ENCODE measurements at regions not wholly inside any gene's neighbourhood (a gene's known extent, or its start where the extent isn't known, plus 50 kb on each side); places are given as distances from the start of the nearest gene placed in this dataset.

DNA sequence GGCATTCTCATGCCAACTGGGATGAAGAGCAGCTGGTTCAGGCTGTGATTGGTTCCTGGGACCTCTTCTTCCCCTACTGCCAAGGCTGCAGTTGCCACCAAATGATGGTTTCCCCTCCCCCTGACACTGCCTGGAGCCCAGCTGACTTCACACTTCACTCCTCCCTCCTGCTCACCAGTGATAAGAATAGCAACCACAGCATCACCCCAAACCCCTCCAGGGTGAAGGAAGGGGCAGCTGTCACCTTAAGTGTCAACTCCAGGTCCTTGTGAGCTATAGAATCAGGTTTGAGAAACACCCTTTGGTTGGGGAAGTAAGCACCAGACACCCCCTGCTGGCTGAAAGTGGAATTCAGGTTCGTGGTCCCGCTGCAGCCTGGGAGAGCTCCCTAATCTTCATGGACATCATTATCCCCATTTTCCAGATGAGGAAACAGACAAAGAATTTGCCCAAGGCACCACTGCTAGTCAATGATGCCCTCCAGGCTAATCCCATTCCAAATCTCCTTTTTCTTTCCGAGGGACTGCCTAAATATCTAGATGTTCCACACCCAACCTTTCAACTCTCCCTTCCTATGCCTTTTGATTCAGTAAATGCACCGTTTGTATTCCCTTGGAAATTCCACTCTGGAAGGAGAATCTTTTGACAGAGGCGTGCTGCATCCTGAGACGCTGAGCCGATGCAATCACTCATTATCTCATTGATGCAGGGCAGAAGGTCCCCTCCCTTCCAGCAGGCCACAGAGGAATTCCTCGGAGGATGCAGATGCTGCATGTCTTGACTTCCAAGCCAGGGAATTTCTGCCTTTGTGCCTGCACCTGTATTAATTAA, 50.6 kb upstream of the UQCRFS1 start:
- H3K4me3 Mint-ChIP-seq, result no peak overlapping the region
- H3K9me3 Mint-ChIP-seq, result no peaks in the 10 kb centered on the region
- ATAC-seq, result peak; percentile 53
- H3K27ac Mint-ChIP-seq, result no peak overlapping the region
- H3K36me3 Mint-ChIP-seq, result no peaks in the 10 kb centered on the region
- DNase-seq (ENCODE audit: low spot score in 2 of 2), result peak; percentile 46 to 79
- peaks cover 17% of the 10 kb centered on the region for H3K4me1 Mint-ChIP-seq

DNA sequence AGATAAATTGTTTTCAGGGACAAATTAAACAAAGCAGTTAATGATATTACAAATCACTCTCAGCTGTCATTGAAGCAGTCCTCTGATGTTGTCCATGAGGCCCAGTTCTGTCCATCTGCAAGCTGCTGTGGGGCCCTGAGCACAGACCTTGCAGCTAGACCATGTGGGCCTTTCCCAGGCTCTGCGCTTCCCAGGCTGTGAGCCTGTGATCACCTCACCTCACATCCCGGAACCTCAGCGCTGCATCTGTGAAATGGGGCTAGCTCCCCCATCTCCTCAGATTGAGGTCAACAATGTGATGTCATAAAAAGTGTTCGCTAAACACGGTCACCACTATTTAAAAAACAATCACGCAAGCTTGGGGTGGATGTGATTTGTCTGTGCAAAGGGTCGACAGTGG, 51.9 kb upstream of the UQCRFS1 start:
- no peak for DNase-seq (ENCODE audit: low spot score in 2 of 2)
- H3K27ac Mint-ChIP-seq, result no peak overlapping the region
- ATAC-seq, result no peak
- H3K4me3 Mint-ChIP-seq, result no peak overlapping the region
- H3K36me3 Mint-ChIP-seq, result no peaks in the 10 kb centered on the region
- H3K4me1 Mint-ChIP-seq, result peaks cover 17% of the 10 kb centered on the region
- no peaks in the 10 kb centered on the region for H3K9me3 Mint-ChIP-seq

DNA sequence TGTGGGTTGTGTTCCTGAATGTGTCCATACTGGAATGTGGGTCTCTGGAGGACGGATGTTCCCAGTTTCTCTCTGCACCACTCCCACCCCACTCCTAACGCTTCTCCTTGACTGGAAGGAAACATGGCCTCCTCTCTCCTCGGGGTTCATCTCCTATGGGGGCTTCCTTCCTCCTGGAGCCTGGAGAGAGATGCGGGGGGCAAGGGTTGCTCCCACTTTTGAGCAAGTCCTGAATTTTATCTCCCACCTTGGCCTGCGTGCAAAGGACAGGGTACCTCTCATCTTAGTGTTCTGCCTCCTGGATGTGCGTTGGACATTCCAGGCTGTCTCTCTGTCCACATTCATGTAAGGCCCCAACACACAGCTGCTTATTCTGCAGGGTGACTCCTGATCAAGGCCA, 52.5 kb upstream of the UQCRFS1 start:
- ATAC-seq (no peak), DNase-seq (ENCODE audit: low spot score in 2 of 2) (no peak)
- Mint-ChIP-seq H3K4me1 (peaks cover 17% of the 10 kb centered on the region), H3K9me3 (no peaks in the 10 kb centered on the region), H3K36me3 (no peaks in the 10 kb centered on the region), H3K4me3 (no peak overlapping the region), H3K27ac (no peak overlapping the region)

DNA sequence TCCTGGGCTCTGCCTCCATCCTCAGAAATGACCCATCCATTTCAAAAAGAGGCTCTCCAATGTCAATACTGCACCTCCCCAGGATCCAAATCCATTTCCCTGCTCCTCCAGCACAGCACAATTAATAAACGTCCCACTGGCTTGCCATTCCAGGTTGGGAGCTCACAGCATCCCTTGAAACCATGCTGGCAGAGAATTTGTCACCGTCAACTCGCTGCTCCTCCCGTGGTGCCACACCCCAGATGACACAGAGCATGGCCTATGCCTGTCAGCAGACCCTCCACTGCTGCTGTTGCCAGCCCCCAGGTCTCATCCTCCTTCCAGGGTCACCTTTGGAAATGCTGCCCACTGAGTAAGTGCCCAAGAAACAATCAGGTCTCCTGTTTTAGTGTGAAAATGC, 53.0 kb upstream of the UQCRFS1 start:
- ATAC-seq (no peak), DNase-seq (ENCODE audit: low spot score in 2 of 2) (no peak)
- peaks cover 17% of the 10 kb centered on the region for H3K4me1 Mint-ChIP-seq
- H3K27ac Mint-ChIP-seq, result no peak overlapping the region
- no peak overlapping the region for H3K4me3 Mint-ChIP-seq
- H3K36me3 Mint-ChIP-seq, result no peaks in the 10 kb centered on the region
- no peaks in the 10 kb centered on the region for H3K9me3 Mint-ChIP-seq

DNA sequence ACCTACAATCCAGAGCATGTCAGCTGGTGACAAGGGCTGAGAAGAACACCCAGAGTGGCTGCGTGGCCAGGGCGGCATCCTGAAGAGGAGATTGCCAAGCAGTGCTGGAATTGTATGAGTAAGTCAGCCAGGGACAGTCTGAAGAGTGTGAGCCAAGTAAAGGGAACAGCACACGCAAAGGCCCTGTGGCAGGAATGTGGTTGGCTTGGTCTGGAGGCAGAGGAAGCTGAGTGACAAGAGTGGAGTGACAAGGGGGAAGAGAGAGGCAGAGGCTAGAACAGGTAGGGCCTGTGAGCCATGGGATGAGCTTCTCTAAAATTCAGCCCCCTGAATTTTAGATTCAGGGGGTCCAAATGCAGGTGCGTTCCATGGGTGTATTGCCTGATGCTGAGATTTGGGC, 53.7 kb upstream of the UQCRFS1 start:
- Mint-ChIP-seq H3K4me1 (peaks cover 17% of the 10 kb centered on the region), H3K27ac (no peak overlapping the region), H3K4me3 (no peak overlapping the region), H3K9me3 (no peaks in the 10 kb centered on the region), H3K36me3 (no peaks in the 10 kb centered on the region)
- no peak for DNase-seq (ENCODE audit: low spot score in 2 of 2)
- ATAC-seq, result no peak

DNA sequence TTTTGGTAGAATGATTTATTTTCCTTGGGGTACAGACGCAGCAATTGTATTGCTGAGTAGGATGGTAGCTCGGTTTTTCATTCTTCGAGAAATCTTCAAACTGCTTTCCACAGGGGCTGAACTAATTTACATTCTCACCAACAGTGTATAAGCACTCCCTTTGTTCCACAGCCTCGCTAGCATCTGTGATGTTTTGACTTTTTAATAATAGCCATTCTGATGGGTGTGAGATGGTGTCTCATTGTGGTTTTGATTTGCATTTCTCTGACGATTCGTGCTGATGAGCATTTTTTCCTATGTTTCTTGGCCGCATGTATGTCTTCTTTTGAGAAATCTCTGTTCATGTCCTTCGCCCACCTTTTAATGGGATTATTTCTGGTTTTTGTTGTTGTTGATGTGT, 54.8 kb upstream of the UQCRFS1 start:
- no peak for DNase-seq (ENCODE audit: low spot score in 2 of 2)
- H3K36me3 Mint-ChIP-seq, result no peaks in the 10 kb centered on the region
- H3K9me3 Mint-ChIP-seq, result no peaks in the 10 kb centered on the region
- peaks cover 17% of the 10 kb centered on the region for H3K4me1 Mint-ChIP-seq
- ATAC-seq, result no peak
- no peak overlapping the region for H3K27ac Mint-ChIP-seq
- no peak overlapping the region for H3K4me3 Mint-ChIP-seq

DNA sequence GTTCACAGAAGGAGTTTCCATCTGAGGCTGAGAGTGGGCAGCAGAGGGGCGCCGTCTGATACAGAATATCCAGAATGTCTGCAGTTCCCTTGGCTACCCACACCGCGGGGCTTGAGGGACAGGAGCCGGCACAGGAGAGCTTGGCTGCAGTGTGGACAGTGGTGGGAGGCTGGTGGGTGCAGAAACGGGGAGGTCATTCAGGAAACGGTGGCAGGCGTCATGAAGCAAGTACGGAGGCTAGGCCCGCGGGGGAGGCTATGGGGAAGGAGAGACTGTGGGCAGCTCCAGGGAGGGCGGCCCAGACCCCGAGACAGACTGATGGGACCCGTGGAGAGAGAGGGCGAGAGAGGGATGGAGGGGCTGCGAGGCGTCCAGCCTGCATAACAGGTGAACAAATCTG, 55.2 kb upstream of the UQCRFS1 start:
- Mint-ChIP-seq H3K27ac (no peak overlapping the region), H3K4me1 (peaks cover 14% of the 10 kb centered on the region), H3K4me3 (no peak overlapping the region), H3K9me3 (no peaks in the 10 kb centered on the region), H3K36me3 (no peaks in the 10 kb centered on the region)
- no peak for ATAC-seq
- DNase-seq (ENCODE audit: low spot score in 2 of 2), result no peak

DNA sequence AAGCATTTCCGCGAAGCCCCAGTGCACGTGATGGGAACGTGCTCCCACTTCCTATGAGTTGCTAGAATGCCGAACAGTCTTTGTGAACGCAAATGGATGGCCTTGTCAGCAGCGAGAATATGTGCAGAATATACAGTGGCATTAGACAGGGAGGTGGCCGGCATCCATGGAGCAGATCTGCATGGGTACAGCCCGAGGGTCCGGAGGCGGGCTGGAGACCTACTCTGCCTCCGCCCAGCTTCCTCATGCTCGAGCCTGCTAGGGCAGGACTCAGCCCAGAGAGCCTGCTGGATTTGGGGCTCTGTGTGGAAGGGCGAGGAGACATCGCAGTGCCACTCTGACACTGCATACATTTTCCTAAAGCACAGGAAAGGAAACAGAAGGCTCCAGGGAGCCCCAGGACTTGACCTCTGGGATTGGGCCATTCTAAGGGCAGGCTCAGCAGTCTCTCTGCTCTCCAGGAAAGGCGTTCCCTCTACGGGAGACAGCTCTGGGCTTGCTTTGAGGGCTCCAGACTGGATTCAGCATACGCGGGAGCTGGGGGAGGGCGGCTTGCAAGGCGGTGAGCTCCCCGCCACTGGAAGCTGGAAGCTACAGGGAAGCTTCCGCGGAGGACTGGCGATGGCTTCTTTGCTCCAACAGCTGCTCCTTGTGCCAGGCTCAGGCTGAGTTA, 55.9 kb upstream of the UQCRFS1 start:
- DNase-seq (ENCODE audit: low spot score in 2 of 2) (no peak), ATAC-seq (no peak)
- Mint-ChIP-seq H3K9me3 (no peaks in the 10 kb centered on the region), H3K36me3 (no peaks in the 10 kb centered on the region), H3K4me3 (no peak overlapping the region), H3K4me1 (peaks cover 6% of the 10 kb centered on the region), H3K27ac (no peak overlapping the region)

DNA sequence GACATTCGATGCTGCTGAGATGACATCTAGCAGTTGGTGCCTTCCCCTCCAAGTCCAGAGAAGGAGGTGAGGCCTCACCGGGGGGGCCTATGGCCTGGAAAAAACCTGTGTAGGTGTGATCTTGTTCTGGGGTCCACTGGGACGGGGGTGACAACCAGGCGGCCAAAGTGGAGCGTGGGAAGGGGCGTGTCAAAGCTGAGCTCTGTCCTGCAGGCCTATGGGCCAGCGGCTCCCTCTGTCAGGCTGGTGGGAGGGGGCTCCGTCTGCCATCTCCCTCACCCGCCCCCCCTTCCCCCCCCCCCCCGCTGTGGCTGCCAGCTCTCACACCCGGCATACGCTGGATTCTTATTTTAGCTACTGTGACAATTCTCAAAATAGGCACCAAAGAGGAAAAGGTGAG, 56.7 kb upstream of the UQCRFS1 start:
- Mint-ChIP-seq H3K4me1 (peaks cover 5% of the 10 kb centered on the region), H3K36me3 (no peaks in the 10 kb centered on the region), H3K27ac (no peak overlapping the region), H3K4me3 (no peak overlapping the region), H3K9me3 (no peaks in the 10 kb centered on the region)
- DNase-seq (ENCODE audit: low spot score in 2 of 2), result no peak
- no peak for ATAC-seq

DNA sequence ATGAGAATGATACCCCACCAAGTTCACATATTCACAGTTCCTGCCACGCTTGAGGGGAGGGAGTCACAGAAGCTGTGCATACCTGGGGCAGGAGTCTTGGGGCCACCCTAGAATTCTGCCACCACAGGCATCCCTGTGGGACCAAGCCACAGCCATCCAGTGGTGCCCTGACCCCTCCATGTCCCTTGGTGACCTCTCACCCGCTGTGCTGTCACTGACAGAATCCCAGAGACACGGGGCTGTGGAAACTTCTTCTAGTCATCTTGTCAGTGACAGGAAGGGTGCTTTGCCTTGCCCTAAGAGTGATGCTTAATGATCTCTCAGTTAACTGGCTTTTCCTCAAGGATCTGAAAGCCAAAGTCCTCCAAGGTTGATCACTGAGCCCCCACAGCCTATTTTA, 58.4 kb upstream of the UQCRFS1 start:
- peaks cover 9% of the 10 kb centered on the region for H3K4me1 Mint-ChIP-seq
- no peaks in the 10 kb centered on the region for H3K9me3 Mint-ChIP-seq
- no peaks in the 10 kb centered on the region for H3K36me3 Mint-ChIP-seq
- no peak overlapping the region for H3K4me3 Mint-ChIP-seq
- DNase-seq (ENCODE audit: low spot score in 2 of 2) (no peak), ATAC-seq (no peak)
- no peak overlapping the region for H3K27ac Mint-ChIP-seq

DNA sequence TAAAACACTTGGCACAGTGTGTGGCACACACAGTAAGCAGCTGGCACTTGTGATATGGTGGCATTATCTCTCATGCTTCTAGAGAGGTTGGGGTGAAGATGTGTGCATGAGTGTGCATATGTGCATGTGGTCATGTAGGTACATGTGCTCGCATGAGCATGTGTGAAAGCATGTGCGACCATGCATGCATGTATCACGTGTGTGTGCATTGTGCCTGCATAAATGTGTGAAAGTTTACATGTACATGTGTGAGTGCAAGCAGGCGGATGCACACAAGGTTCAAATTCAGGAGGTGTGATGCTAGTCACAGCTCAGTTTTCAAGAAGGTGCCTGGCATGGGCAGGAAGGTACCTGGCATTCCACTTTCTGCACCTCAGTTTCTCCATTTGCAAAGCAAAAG, 59.0 kb upstream of the UQCRFS1 start:
- DNase-seq (ENCODE audit: low spot score in 2 of 2) (no peak), ATAC-seq (no peak)
- Mint-ChIP-seq H3K4me3 (no peak overlapping the region), H3K27ac (no peak overlapping the region), H3K36me3 (no peaks in the 10 kb centered on the region), H3K4me1 (peaks cover 14% of the 10 kb centered on the region), H3K9me3 (no peaks in the 10 kb centered on the region)

DNA sequence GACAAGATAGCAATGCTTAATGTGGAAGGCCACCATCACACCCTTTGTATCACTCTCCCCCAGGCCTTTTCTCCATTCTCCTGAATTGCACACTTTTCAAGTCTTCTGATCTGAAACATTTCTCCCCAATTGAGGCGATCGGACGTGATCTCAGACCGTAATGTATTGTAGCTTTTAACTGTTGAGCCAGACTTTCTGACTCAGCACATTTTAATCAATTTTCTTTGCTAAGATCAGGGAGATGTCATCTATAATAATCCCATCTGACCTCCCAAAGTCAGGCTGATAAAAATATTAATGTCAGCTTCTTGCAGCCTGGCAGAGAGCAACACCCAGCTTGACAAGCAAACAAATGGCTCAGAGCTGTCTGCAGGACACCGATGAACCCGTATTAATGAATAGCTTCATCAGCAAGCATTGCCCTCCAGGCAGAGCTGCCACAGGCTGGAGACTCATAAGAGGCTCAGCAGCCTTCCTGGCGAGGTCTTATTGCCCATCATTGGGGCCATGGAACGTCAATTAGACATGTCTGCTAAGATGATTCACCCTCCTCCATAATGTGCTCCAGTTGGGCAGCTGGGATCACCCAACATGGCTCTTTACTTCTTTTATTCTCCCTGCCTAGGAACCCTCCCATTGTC, 60.2 kb upstream of the UQCRFS1 start:
- no peak for ATAC-seq
- Mint-ChIP-seq H3K9me3 (no peaks in the 10 kb centered on the region), H3K4me3 (no peak overlapping the region), H3K4me1 (peaks cover 20% of the 10 kb centered on the region), H3K36me3 (no peaks in the 10 kb centered on the region), H3K27ac (no peak overlapping the region)
- DNase-seq (ENCODE audit: low spot score in 2 of 2), result no peak

DNA sequence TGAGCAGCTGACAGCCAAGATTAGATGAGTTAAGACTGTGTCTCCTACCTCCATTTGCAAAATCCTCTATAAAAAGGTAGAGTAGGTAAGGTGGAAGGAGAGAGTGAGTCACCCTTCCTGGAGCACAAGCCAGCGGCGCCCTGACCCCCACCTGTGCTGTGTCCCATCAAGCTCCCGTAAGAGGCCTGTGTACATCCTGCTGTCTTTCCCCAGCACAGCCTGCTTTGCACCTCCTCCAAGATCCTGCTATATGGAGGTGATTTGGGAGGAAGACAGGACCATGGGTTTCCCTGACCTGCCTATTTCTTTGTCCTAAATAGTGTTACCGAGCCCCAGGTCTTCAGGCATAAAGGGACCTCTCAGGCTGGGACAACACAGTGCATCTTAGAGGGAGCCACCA, 62.3 kb upstream of the UQCRFS1 start:
- Mint-ChIP-seq H3K4me3 (no peak overlapping the region), H3K9me3 (no peaks in the 10 kb centered on the region), H3K4me1 (peaks cover 19% of the 10 kb centered on the region), H3K36me3 (no peaks in the 10 kb centered on the region), H3K27ac (no peak overlapping the region)
- DNase-seq (ENCODE audit: low spot score in 2 of 2) (no peak), ATAC-seq (no peak)

DNA sequence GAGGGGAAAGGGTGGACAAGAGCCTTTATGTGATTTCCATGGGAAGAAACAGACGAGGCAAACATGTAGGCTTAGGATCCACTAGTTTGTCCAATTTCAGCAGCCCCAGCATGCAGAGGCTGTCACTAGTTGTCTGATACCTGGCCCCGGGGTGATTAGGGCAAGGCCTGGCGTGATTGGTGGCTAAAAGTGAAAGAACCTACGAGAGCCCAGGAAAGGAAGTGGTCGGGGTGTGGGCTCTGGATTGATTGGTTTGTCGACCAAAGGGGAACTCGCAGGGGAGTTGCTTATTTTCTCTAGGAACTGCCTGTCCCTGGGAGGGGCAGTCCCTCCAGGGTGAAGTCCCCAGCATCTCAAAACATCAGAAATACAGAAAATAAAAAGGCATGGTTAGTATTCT, 64.2 kb upstream of the UQCRFS1 start:
- DNase-seq (ENCODE audit: low spot score in 2 of 2), result peak; percentile 25 to 78
- Mint-ChIP-seq H3K9me3 (peaks cover 2% of the 10 kb centered on the region), H3K27ac (peak overlapping the region; percentile 78), H3K4me3 (peak overlapping the region; percentile 45), H3K4me1 (peaks cover 19% of the 10 kb centered on the region), H3K36me3 (no peaks in the 10 kb centered on the region)
- ATAC-seq, result peak; percentile 98

DNA sequence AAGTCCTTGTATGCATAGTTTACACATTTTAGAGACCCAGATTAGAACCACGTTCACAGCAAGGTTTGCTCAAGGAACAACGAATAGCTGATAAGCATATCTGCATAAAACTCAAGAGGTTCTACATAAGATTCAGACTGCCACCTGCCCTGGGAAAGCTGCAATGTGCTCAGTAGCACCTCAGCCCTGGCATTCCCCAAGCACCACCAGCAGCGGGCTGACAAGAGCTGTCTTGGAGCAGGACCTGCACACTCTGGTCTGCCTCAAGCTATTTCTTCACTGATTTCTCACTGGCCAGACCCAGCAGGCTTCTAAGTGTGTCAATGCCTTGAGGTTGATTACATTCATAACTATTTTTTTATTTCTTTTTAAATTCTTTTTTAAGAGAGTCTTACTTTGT, 65.8 kb upstream of the UQCRFS1 start:
- Mint-ChIP-seq H3K4me1 (peaks cover 19% of the 10 kb centered on the region), H3K9me3 (peaks cover 2% of the 10 kb centered on the region), H3K36me3 (no peaks in the 10 kb centered on the region), H3K27ac (no peak overlapping the region), H3K4me3 (no peak overlapping the region)
- ATAC-seq (no peak), DNase-seq (ENCODE audit: low spot score in 2 of 2) (no peak)

DNA sequence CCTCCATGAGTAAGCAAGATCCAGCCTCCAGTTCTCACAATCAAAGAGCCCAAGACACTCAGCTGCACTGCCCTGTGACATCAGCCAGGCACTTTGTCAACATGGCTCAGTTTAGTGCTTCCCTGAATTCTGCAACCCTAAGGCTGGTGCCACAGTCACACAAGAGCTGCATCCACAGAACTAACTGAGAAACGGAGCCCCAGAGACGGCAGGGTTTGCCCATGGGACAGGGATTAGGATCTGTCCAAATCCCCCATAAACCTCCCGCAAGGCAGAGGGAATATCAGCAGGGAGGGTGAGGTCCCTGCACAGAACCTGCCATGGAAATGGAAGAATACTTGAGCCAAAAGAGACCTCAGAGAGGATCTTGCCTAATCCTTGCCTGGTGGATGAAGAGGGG, 70.4 kb upstream of the UQCRFS1 start:
- Mint-ChIP-seq H3K36me3 (no peaks in the 10 kb centered on the region), H3K4me3 (no peak overlapping the region), H3K27ac (no peak overlapping the region), H3K4me1 (no peaks in the 10 kb centered on the region), H3K9me3 (peaks cover 2% of the 10 kb centered on the region)
- ATAC-seq (no peak), DNase-seq (ENCODE audit: low spot score in 2 of 2) (no peak)
